SK-N-SH treated with all-trans-retinoic acid at 6 μM for 48 hours (cell line): ENCODE measurements at regions not wholly inside any gene's neighbourhood (a gene's known extent, or its start where the extent isn't known, plus 50 kb on each side); places are given as distances from the start of the nearest gene placed in this dataset.

ENCODE experiments used
- ATAC-seq: fragments of 200-7000 bp; cut with Tn5 transposase; 3 replicates; pipeline ENCODE4 v1.9.1; 2020; ENCODE audit warnings: mild to moderate bottlenecking, moderate library complexity
- ARNTL ChIP-seq: fragments of 450-650 bp; formaldehyde crosslinking; IDR thresholded peaks from 2 replicates; pipeline ENCODE4 v1.5.0; 2020; ENCODE audit warnings: low read depth, mild to moderate bottlenecking, moderate library complexity, borderline replicate concordance
- BACH2 ChIP-seq: fragments of 250-450 bp; sonication (Bioruptor Pico); IDR thresholded peaks from 2 replicates; pipeline ENCODE4 v1.9.0; 2021; ENCODE audit warnings: mild to moderate bottlenecking, borderline replicate concordance
- CSDC2 ChIP-seq: fragments of 250-450 bp; sonication (Bioruptor Pico); IDR thresholded peaks from 2 replicates; pipeline ENCODE4 v1.5.0; 2020; ENCODE audit warnings: mild to moderate bottlenecking, moderate library complexity
- ESRRG ChIP-seq: fragments of 250-450 bp; sonication (Bioruptor Pico); IDR thresholded peaks from 2 replicates; pipeline ENCODE4 v1.6.1; 2021; ENCODE audit warnings: mild to moderate bottlenecking
- GLIS3 ChIP-seq: fragments of 250-450 bp; sonication (Bioruptor Pico); IDR thresholded peaks from 2 replicates; pipeline ENCODE4 v1.5.0; 2020; ENCODE audit warnings: mild to moderate bottlenecking, moderate library complexity
- ISL1 ChIP-seq: fragments of 250-450 bp; sonication (Bioruptor Pico); IDR thresholded peaks from 2 replicates; pipeline ENCODE4 v2.1.2; 2022; ENCODE audit warnings: mild to moderate bottlenecking, moderate library complexity
- OSR1 ChIP-seq: fragments of 250-450 bp; sonication (Bioruptor Pico); IDR thresholded peaks from 2 replicates; pipeline ENCODE4 v1.8.0; 2022; ENCODE audit warnings: moderate library complexity, mild to moderate bottlenecking, inconsistent platforms
- PPARA ChIP-seq: fragments of 250-450 bp; sonication (Bioruptor Pico); IDR thresholded peaks from 2 replicates; pipeline ENCODE4 v1.5.0; 2020; ENCODE audit warnings: mild to moderate bottlenecking, borderline replicate concordance
- RARB ChIP-seq: fragments of 250-450 bp; sonication (Bioruptor Pico); IDR thresholded peaks from 2 replicates; pipeline ENCODE4 v1.8.0; 2021; ENCODE audit warnings: mild to moderate bottlenecking, moderate library complexity
- TCF4 ChIP-seq: fragments of 250-450 bp; sonication (Bioruptor Pico); IDR thresholded peaks from 2 replicates; pipeline ENCODE4 v1.8.0; 2021; ENCODE audit warnings: mild to moderate bottlenecking, moderate library complexity, borderline replicate concordance
- TOX ChIP-seq: fragments of 250-450 bp; sonication (Bioruptor Pico); IDR thresholded peaks from 2 replicates; pipeline ENCODE4 v1.8.0; 2021; ENCODE audit warnings: mild to moderate bottlenecking, moderate library complexity, borderline replicate concordance
- ZC3H10 ChIP-seq: fragments of 250-450 bp; sonication (Bioruptor Pico); IDR thresholded peaks from 2 replicates; pipeline ENCODE4 v1.5.1; 2021; ENCODE audit warnings: mild to moderate bottlenecking, moderate library complexity
- ZFP3 ChIP-seq: fragments of 250-450 bp; sonication (Bioruptor Pico); IDR thresholded peaks from 2 replicates; pipeline ENCODE4 v1.5.0; 2020; ENCODE audit warnings: mild to moderate bottlenecking, moderate library complexity
- ZFP30 ChIP-seq: fragments of 450-650 bp; formaldehyde crosslinking; IDR thresholded peaks from 2 replicates; pipeline ENCODE4 v1.5.0; 2022; ENCODE audit warnings: mild to moderate bottlenecking, moderate library complexity
- ZNF565 ChIP-seq: fragments of 450-650 bp; formaldehyde crosslinking; conservative IDR thresholded peaks from 2 replicates; pipeline ENCODE4 v1.5.0; 2020; ENCODE audit warnings: low read depth, mild to moderate bottlenecking, moderate library complexity
- ZNF70 ChIP-seq: fragments of 450-650 bp; formaldehyde crosslinking; IDR thresholded peaks from 2 replicates; pipeline ENCODE4 v1.5.0; 2020; ENCODE audit warnings: mild to moderate bottlenecking, moderate library complexity
- ZNF8 ChIP-seq: fragments of 450-650 bp; formaldehyde crosslinking; IDR thresholded peaks from 2 replicates; pipeline ENCODE4 v1.5.0; 2020; ENCODE audit warnings: mild to moderate bottlenecking, moderate library complexity
- TF ChIP-seq, protein P1 (sequence below): fragments of 250-450 bp; sonication (Bioruptor Pico); IDR thresholded peaks from 2 replicates; pipeline ENCODE4 v1.8.0; 2020; ENCODE audit warnings: mild to moderate bottlenecking, moderate library complexity, borderline replicate concordance
- TF ChIP-seq, protein P2 (sequence below): fragments of 250-450 bp; sonication (Bioruptor Pico); IDR thresholded peaks from 2 replicates; pipeline ENCODE4 v1.5.1; 2021; ENCODE audit warnings: mild to moderate bottlenecking, moderate library complexity
- TF ChIP-seq, protein P3 (sequence below): fragments of 250-450 bp; sonication (Bioruptor Pico); IDR thresholded peaks from 2 replicates; pipeline ENCODE4 v1.8.0; 2021; ENCODE audit warnings: low read depth, mild to moderate bottlenecking, moderate library complexity, borderline replicate concordance
- TF ChIP-seq, protein P4 (sequence below): fragments of 250-450 bp; sonication (Bioruptor Pico); IDR thresholded peaks from 2 replicates; pipeline ENCODE4 v1.5.1; 2020; ENCODE audit warnings: low read depth, mild to moderate bottlenecking, moderate library complexity

DNA sequence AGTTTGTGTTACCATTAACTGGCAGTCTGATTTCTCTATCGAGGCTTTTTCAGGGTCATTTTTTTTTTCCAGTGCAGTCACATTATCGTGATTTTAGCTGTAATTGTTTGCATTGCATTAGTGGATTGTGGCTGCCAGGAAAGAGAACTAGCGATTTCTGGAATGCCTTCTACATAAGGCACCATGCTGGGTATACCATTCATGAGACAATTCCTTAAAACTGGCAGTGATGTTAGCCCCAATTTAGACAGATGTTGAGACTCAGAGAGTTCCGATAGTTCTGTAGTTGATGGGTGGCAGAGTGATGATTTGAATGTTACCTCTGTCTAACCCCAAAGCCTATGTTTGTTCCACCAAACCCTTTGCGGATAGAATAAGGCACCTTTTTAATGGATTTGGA lies 175.4 kb upstream of the TENM3 start (continued):
- TF ChIP-seq, protein P1, sequence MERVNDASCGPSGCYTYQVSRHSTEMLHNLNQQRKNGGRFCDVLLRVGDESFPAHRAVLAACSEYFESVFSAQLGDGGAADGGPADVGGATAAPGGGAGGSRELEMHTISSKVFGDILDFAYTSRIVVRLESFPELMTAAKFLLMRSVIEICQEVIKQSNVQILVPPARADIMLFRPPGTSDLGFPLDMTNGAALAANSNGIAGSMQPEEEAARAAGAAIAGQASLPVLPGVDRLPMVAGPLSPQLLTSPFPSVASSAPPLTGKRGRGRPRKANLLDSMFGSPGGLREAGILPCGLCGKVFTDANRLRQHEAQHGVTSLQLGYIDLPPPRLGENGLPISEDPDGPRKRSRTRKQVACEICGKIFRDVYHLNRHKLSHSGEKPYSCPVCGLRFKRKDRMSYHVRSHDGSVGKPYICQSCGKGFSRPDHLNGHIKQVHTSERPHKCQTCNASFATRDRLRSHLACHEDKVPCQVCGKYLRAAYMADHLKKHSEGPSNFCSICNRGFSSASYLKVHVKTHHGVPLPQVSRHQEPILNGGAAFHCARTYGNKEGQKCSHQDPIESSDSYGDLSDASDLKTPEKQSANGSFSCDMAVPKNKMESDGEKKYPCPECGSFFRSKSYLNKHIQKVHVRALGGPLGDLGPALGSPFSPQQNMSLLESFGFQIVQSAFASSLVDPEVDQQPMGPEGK (CRISPR knock-in tag): no peak
- no peak for TF ChIP-seq ZNF70
- TF ChIP-seq, all 23 proteins: peak for 0

DNA sequence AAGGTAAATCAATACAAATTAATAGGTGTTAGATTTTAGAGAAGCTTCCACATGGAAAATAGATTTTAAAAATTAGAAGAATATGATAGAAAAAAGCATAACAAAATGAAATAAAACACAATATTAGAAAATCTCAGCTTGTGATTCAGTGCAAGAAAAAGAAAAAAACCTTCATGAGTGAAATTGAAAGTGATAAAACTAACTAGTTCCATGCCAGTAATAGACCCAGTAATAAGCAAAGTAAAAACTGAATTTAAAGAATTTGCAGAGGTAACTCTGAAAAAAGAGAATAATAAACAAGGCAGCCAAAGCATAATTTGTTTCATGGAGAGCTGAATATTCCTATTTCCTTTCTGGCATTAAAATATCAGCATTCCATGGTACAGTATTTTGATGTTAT lies 174.3 kb upstream of the TENM3 start:
- no peak for TF ChIP-seq TOX (CRISPR knock-in tag)
- no peak for ATAC-seq

DNA sequence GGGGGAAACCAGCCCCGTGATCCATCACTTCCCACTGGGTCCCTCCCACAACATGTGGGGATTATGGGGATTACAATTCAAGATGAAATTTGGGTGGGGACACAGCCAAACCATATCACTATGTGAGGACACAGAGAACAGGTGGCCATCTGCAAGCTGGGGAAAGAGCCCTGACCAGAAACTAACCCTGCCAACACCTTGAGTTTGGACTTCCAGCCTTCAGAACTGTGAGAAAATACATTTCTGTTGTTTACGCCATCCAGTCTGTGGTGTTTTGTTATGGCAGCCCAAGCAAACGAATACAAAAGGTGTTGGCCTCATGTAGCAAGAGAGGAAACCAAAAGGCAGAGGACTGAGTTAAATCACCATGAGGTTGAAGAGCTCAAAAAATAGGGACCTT lies 169.9 kb upstream of the TENM3 start:
- ATAC-seq: no peak
- TF ChIP-seq, protein P1 (CRISPR knock-in tag): no peak
- TF ChIP-seq GLIS3 (no peak), ZC3H10 (CRISPR knock-in tag) (no peak), ZNF70 (no peak), TOX (CRISPR knock-in tag) (no peak), ZFP3 (no peak), PPARA (CRISPR knock-in tag) (no peak), ZNF8 (CRISPR knock-in tag) (no peak), ARNTL (CRISPR knock-in tag) (no peak), ESRRG (CRISPR knock-in tag) (no peak), ISL1 (CRISPR knock-in tag) (no peak), ZFP30 (CRISPR knock-in tag) (no peak), RARB (CRISPR knock-in tag) (no peak), CSDC2 (CRISPR knock-in tag) (no peak), TCF4 (CRISPR knock-in tag) (no peak)
- TF ChIP-seq, protein P2, sequence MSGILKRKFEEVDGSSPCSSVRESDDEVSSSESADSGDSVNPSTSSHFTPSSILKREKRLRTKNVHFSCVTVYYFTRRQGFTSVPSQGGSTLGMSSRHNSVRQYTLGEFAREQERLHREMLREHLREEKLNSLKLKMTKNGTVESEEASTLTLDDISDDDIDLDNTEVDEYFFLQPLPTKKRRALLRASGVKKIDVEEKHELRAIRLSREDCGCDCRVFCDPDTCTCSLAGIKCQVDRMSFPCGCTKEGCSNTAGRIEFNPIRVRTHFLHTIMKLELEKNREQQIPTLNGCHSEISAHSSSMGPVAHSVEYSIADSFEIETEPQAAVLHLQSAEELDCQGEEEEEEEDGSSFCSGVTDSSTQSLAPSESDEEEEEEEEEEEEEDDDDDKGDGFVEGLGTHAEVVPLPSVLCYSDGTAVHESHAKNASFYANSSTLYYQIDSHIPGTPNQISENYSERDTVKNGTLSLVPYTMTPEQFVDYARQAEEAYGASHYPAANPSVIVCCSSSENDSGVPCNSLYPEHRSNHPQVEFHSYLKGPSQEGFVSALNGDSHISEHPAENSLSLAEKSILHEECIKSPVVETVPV (CRISPR knock-in tag): no peak
- TF ChIP-seq, protein P3, sequence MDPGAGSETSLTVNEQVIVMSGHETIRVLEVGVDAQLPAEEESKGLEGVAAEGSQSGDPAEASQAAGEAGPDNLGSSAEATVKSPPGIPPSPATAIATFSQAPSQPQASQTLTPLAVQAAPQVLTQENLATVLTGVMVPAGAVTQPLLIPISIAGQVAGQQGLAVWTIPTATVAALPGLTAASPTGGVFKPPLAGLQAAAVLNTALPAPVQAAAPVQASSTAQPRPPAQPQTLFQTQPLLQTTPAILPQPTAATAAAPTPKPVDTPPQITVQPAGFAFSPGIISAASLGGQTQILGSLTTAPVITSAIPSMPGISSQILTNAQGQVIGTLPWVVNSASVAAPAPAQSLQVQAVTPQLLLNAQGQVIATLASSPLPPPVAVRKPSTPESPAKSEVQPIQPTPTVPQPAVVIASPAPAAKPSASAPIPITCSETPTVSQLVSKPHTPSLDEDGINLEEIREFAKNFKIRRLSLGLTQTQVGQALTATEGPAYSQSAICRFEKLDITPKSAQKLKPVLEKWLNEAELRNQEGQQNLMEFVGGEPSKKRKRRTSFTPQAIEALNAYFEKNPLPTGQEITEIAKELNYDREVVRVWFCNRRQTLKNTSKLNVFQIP (CRISPR knock-in tag): no peak

DNA sequence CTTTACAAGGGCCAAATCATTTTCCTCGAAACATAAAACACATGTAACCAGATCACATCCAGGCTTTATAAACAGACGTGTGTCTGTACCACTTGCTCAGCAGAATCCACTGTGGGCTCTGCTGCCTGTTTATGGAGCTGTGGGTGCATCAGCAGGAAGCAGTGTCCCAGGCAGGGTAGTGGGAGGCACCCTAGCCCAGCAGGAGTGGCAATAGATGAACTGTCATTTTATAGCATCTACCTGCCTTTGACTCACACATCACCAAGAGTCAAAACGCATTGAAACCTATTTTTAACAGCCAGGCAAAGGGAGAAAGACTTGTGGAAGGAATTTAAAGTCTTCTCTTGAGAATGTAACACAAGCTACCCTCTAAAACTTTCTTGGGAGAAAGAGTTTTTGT lies 169.1 kb upstream of the TENM3 start:
- ATAC-seq: no peak
- TF ChIP-seq BACH2 (CRISPR knock-in tag) (no peak), ZC3H10 (CRISPR knock-in tag) (no peak), TCF4 (CRISPR knock-in tag) (no peak), ZNF8 (CRISPR knock-in tag) (no peak), ARNTL (CRISPR knock-in tag) (no peak), OSR1 (CRISPR knock-in tag) (no peak), TOX (CRISPR knock-in tag) (no peak), RARB (CRISPR knock-in tag) (no peak), ZNF70 (no peak), ZNF565 (no peak), ZFP30 (CRISPR knock-in tag) (no peak), ISL1 (CRISPR knock-in tag) (no peak)
- TF ChIP-seq, protein P3 (CRISPR knock-in tag): no peak
- TF ChIP-seq, protein P4, sequence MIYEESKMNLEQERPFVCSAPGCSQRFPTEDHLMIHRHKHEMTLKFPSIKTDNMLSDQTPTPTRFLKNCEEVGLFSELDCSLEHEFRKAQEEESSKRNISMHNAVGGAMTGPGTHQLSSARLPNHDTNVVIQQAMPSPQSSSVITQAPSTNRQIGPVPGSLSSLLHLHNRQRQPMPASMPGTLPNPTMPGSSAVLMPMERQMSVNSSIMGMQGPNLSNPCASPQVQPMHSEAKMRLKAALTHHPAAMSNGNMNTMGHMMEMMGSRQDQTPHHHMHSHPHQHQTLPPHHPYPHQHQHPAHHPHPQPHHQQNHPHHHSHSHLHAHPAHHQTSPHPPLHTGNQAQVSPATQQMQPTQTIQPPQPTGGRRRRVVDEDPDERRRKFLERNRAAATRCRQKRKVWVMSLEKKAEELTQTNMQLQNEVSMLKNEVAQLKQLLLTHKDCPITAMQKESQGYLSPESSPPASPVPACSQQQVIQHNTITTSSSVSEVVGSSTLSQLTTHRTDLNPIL (CRISPR knock-in tag): no peak
- TF ChIP-seq, protein P1 (CRISPR knock-in tag): no peak
